Activated naive CD4-positive, alpha-beta T cell treated with anti-CD3 and anti-CD28 coated beads, Interleukin-2, amount 50 U/mL, for 72 hours (primary cell): ENCODE measurements at regions not wholly inside any gene's neighbourhood (a gene's known extent, or its start where the extent isn't known, plus 50 kb on each side); places are given as distances from the start of the nearest gene placed in this dataset.
"Not testable (repeated sequence)": the region's sequence is repeated elsewhere in the genome, so short reads cannot be mapped to it uniquely, and the experiment has no call there.

ENCODE experiments used
- ATAC-seq, 2 donors: fragments of 150-1000 bp; cut with Tn5 transposase; 2 replicates each; pipeline ENCODE4 v1.10.0; 2021; ENCODE audit warnings: mild to moderate bottlenecking in 2 of 2, moderate library complexity in 2 of 2
- DNase-seq, 2 donors: peaks; one replicate each; pipeline ENCODE4 v3.0.0; 2021 to 2022; ENCODE audit warnings: low spot score in 2 of 2
- H3K27ac Mint-ChIP-seq, 2 donors: one replicate each; pipeline ENCODE4 v1.8.0; 2022; ENCODE audit warnings: mild to moderate bottlenecking in 2 of 2, mixed read lengths in 2 of 2
- H3K36me3 Mint-ChIP-seq, 2 donors: one replicate each; pipeline ENCODE4 v1.8.0; 2022; ENCODE audit warnings: mixed read lengths in 2 of 2
- H3K9me3 Mint-ChIP-seq, 2 donors: one replicate each; pipeline ENCODE4 v1.8.0; 2022; ENCODE audit warnings: mixed read lengths in 2 of 2

GRCh38 chr7:65453341-65454030 is 79.8 kb downstream of the ZNF92 start:
- H3K36me3 Mint-ChIP-seq = peaks cover 0 to 5% of the 10 kb centered on the region in 2 donors
- no peak overlapping the region for H3K27ac Mint-ChIP-seq
- DNase-seq (no peak), ATAC-seq (no peak)
- peaks cover 0 to 3% of the 10 kb centered on the region in 2 donors for H3K9me3 Mint-ChIP-seq

- DNase-seq (no peak), ATAC-seq (no peak)
- H3K36me3 Mint-ChIP-seq = peaks cover 0 to 5% of the 10 kb centered on the region in 2 donors
- no peak overlapping the region for H3K27ac Mint-ChIP-seq
- peaks cover 0 to 3% of the 10 kb centered on the region in 2 donors for H3K9me3 Mint-ChIP-seq
These were observed 80.8 kb downstream of the ZNF92 start for GRCh38 chr7:65454469-65454868.

- H3K36me3 Mint-ChIP-seq = not testable (repeated sequence)
These were observed 81.4 kb downstream of the ZNF92 start for GRCh38 chr7:65455050-65455449.

GRCh38 chr7:65457705-65458104 is 84.0 kb downstream of the ZNF92 start:
- ATAC-seq (no peak), DNase-seq (no peak)
- no peaks in the 10 kb centered on the region for H3K36me3 Mint-ChIP-seq
- peaks cover 0 to 3% of the 10 kb centered on the region in 2 donors for H3K9me3 Mint-ChIP-seq
- no peak overlapping the region for H3K27ac Mint-ChIP-seq

More at GRCh38 chr7:65455050-65455449, 81.4 kb downstream of the ZNF92 start:
- not testable (repeated sequence) for H3K9me3 Mint-ChIP-seq, H3K27ac Mint-ChIP-seq, ATAC-seq, DNase-seq

GRCh38 chr7:65459438-65459837 is 85.8 kb downstream of the ZNF92 start:
- Mint-ChIP-seq H3K27ac (no peak overlapping the region), H3K9me3 (peaks cover 0 to 3% of the 10 kb centered on the region in 2 donors), H3K36me3 (no peaks in the 10 kb centered on the region)
- ATAC-seq = no peak
- no peak for DNase-seq

GRCh38 chr7:65462148-65462716 is 88.6 kb downstream of the ZNF92 start:
- no peak for ATAC-seq
- Mint-ChIP-seq H3K27ac (no peak overlapping the region), H3K9me3 (peaks cover under 1 to 1% of the 10 kb centered on the region in 2 donors), H3K36me3 (no peaks in the 10 kb centered on the region)
- no peak for DNase-seq

- ATAC-seq (no peak), DNase-seq (no peak)
- Mint-ChIP-seq H3K27ac (no peak overlapping the region), H3K9me3 (peaks cover 5 to 7% of the 10 kb centered on the region in 2 donors), H3K36me3 (no peaks in the 10 kb centered on the region)
These were observed 89.5 kb downstream of the ZNF92 start for GRCh38 chr7:65463184-65463583.

- H3K36me3 Mint-ChIP-seq, DNase-seq, H3K27ac Mint-ChIP-seq, ATAC-seq: not testable (repeated sequence)
- peaks cover 5 to 15% of the 10 kb centered on the region in 2 donors for H3K9me3 Mint-ChIP-seq
These were observed 96.4 kb downstream of the ZNF92 start for GRCh38 chr7:65469919-65470558.

- DNase-seq = no peak
- Mint-ChIP-seq H3K36me3 (peaks cover 1 to 2% of the 10 kb centered on the region in 2 donors), H3K27ac (no peak overlapping the region), H3K9me3 (peaks cover 8 to 18% of the 10 kb centered on the region in 2 donors)
- ATAC-seq = no peak
These were observed 97.9 kb downstream of the ZNF92 start for GRCh38 chr7:65471587-65471986.

- H3K36me3 Mint-ChIP-seq = peaks cover 11 to 24% of the 10 kb centered on the region in 2 donors
- peak overlapping the region in 1 of 2 donors; percentile 44 for H3K27ac Mint-ChIP-seq
- H3K9me3 Mint-ChIP-seq = peaks cover 16 to 24% of the 10 kb centered on the region in 2 donors
- DNase-seq (no peak), ATAC-seq (no peak)
These were observed 101.5 kb downstream of the ZNF92 start for GRCh38 chr7:65475040-65475726.

GRCh38 chr7:65475734-65476319 is 102.2 kb downstream of the ZNF92 start:
- H3K27ac Mint-ChIP-seq = peak overlapping the region; percentile 38 to 44
- H3K9me3 Mint-ChIP-seq = peaks cover 16 to 24% of the 10 kb centered on the region in 2 donors
- H3K36me3 Mint-ChIP-seq = peaks cover 11 to 30% of the 10 kb centered on the region in 2 donors
- peak in 1 of 2 donors; percentile 22 for ATAC-seq
- no peak for DNase-seq

- DNase-seq = no peak
- peaks cover 11 to 42% of the 10 kb centered on the region in 2 donors for H3K36me3 Mint-ChIP-seq
- peak overlapping the region in 1 of 2 donors; percentile 31 for H3K27ac Mint-ChIP-seq
- ATAC-seq = no peak
- H3K9me3 Mint-ChIP-seq = peaks cover 22 to 25% of the 10 kb centered on the region in 2 donors
These were observed 103.7 kb downstream of the ZNF92 start for GRCh38 chr7:65477326-65477725.

- no peak overlapping the region for H3K27ac Mint-ChIP-seq
- no peak for ATAC-seq
- DNase-seq = no peak
- H3K9me3 Mint-ChIP-seq = peaks cover 23 to 26% of the 10 kb centered on the region in 2 donors
- peaks cover 15 to 36% of the 10 kb centered on the region in 2 donors for H3K36me3 Mint-ChIP-seq
These were observed 115.7 kb downstream of the ZNF92 start for GRCh38 chr7:65489260-65489767.

- not testable (repeated sequence) for ATAC-seq, H3K27ac Mint-ChIP-seq, DNase-seq, H3K36me3 Mint-ChIP-seq, H3K9me3 Mint-ChIP-seq
These were observed 123.0 kb downstream of the ZNF92 start for GRCh38 chr7:65496697-65497096.

- DNase-seq (no peak), ATAC-seq (no peak)
- Mint-ChIP-seq H3K9me3 (no peaks in the 10 kb centered on the region), H3K36me3 (no peaks in the 10 kb centered on the region), H3K27ac (no peak overlapping the region)
These were observed 129.9 kb downstream of the ZNF92 start for GRCh38 chr7:65503434-65504152.
